K562 (cell line): ENCODE measurements at regions not wholly inside any gene's neighbourhood (a gene's known extent, or its start where the extent isn't known, plus 50 kb on each side); places are given as distances from the start of the nearest gene placed in this dataset.

ENCODE experiments used
- HSF4 ChIP-seq: fragments of 250-450 bp; sonication (Bioruptor Pico); IDR thresholded peaks from 2 replicates; pipeline ENCODE4 v2.1.2; 2022; ENCODE audit warnings: mild to moderate bottlenecking, moderate library complexity, borderline replicate concordance
- JUND ChIP-seq, 2 experiments: IDR thresholded peaks; 2 replicates in 1 of 2; 3 replicates in 1 of 2; pipeline ENCODE4 v1.6.1; 2011; ENCODE audit warnings: borderline replicate concordance in 2 of 2, low read depth in 2 of 2, low read length in 2 of 2, improper control_type of control experiment in 1 of 2, missing biosample characterization in 1 of 2, missing genetic modification characterization in 1 of 2, missing genetic modification reagents in 1 of 2
- MED1 ChIP-seq: sonication (generic); formaldehyde crosslinking; IDR thresholded peaks from 2 replicates; pipeline ENCODE4 v1.8.1; 2023; ENCODE audit warnings: missing genetic modification reagents, borderline replicate concordance
- TCF7 ChIP-seq: sonication (generic); IDR thresholded peaks from 2 replicates; pipeline ENCODE4 v1.6.1; 2016; ENCODE audit warnings: antibody characterized with exemption, borderline replicate concordance
- ZKSCAN3 ChIP-seq: fragments of 250-450 bp; sonication (Bioruptor Pico); IDR thresholded peaks from 2 replicates; pipeline ENCODE4 v1.4.0; 2020
- ZNF354B ChIP-seq: fragments of 250-450 bp; sonication (Bioruptor Pico); IDR thresholded peaks from 2 replicates; pipeline ENCODE4 v1.4.0; 2020
- TF ChIP-seq, protein P1 (sequence below), 2 experiments: fragments of 450-650 bp in 1 of 2; sonication (generic) in 1 of 2; formaldehyde crosslinking; conservative IDR thresholded peaks; 2 replicates each; pipeline versions ENCODE4 v1.4.0 to v1.8.1; 2020 to 2022; ENCODE audit warnings: mild to moderate bottlenecking in 1 of 2, missing genetic modification reagents in 1 of 2
- TF ChIP-seq, protein P2 (sequence below): fragments of 250-450 bp; sonication (Bioruptor Pico); IDR thresholded peaks from 2 replicates; pipeline ENCODE4 v1.9.0; 2021; ENCODE audit warnings: mild to moderate bottlenecking, inconsistent platforms
- TF ChIP-seq, protein P3 (sequence below): IDR thresholded peaks from 2 replicates; pipeline ENCODE4 v1.6.1; 2011; ENCODE audit not compliant: insufficient read length; ENCODE audit errors: extremely low read depth

DNA sequence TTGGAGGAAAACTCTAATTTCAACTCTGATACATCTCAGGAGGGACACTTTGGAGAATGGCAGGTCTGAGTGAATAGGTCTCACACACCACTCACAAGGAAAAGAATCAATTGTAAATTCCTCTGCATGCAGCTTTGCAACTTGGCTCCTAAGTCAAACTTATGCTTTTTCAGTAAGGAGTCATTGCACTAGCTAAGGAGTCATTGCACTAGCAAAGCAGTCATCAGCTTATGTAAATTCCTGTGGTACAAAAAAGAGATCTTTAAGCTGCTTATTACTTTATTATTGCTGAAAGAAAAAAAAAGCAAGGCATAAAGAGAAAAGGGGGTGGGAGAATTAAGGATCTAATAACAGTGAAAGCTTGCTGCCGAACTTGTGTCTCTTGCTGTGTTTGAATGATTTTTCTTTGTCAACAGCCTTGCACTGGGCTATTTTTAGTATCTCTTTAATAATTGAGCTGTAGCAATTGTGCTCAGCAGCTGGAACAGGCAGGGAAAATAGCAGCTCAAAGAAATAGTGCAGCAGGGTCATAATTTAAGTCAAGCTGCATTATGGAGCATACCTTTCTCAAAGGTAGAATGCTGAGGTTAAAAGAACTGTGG, 154.3 kb upstream of the ARPP21 start (continued):
- TF ChIP-seq, protein P1, sequence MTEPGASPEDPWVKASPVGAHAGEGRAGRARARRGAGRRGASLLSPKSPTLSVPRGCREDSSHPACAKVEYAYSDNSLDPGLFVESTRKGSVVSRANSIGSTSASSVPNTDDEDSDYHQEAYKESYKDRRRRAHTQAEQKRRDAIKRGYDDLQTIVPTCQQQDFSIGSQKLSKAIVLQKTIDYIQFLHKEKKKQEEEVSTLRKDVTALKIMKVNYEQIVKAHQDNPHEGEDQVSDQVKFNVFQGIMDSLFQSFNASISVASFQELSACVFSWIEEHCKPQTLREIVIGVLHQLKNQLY (CRISPR knock-in tag; conservative IDR thresholded peaks at IDR 0.05) = no peak
- TF ChIP-seq JUND (IDR thresholded peaks at IDR 0.05; ENCODE audit: borderline replicate concordance, low read depth, low read length) (no peak), JUND (tag; IDR thresholded peaks at IDR 0.05; ENCODE audit: borderline replicate concordance, low read depth, low read length) (no peak), MED1 (CRISPR knock-in tag) (no peak), ZKSCAN3 (CRISPR knock-in tag) (no peak), TCF7 (no peak), ZNF354B (CRISPR knock-in tag) (no peak), HSF4 (CRISPR knock-in tag) (no peak)
- TF ChIP-seq, protein P2, sequence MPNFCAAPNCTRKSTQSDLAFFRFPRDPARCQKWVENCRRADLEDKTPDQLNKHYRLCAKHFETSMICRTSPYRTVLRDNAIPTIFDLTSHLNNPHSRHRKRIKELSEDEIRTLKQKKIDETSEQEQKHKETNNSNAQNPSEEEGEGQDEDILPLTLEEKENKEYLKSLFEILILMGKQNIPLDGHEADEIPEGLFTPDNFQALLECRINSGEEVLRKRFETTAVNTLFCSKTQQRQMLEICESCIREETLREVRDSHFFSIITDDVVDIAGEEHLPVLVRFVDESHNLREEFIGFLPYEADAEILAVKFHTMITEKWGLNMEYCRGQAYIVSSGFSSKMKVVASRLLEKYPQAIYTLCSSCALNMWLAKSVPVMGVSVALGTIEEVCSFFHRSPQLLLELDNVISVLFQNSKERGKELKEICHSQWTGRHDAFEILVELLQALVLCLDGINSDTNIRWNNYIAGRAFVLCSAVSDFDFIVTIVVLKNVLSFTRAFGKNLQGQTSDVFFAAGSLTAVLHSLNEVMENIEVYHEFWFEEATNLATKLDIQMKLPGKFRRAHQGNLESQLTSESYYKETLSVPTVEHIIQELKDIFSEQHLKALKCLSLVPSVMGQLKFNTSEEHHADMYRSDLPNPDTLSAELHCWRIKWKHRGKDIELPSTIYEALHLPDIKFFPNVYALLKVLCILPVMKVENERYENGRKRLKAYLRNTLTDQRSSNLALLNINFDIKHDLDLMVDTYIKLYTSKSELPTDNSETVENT (CRISPR knock-in tag) = no peak
- TF ChIP-seq, protein P3, sequence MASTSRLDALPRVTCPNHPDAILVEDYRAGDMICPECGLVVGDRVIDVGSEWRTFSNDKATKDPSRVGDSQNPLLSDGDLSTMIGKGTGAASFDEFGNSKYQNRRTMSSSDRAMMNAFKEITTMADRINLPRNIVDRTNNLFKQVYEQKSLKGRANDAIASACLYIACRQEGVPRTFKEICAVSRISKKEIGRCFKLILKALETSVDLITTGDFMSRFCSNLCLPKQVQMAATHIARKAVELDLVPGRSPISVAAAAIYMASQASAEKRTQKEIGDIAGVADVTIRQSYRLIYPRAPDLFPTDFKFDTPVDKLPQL = no peak
- TF ChIP-seq, all 486 proteins: peak for 0
